Endometrium (tissue), 2 donors: ENCODE measurements at regions not wholly inside any gene's neighbourhood (a gene's known extent, or its start where the extent isn't known, plus 50 kb on each side); places are given as distances from the start of the nearest gene placed in this dataset.
"Not testable (repeated sequence)": the region's sequence is repeated elsewhere in the genome, so short reads cannot be mapped to it uniquely, and the experiment has no call there.

Experiments used
- FAIRE-seq: peaks from 2 replicates; lab custom pipeline; 2012; peaks lifted over from hg19 to GRCh38; lab: Jason Lieb, UNC
- donor health status: control.
- donor health status: control.

DNA sequence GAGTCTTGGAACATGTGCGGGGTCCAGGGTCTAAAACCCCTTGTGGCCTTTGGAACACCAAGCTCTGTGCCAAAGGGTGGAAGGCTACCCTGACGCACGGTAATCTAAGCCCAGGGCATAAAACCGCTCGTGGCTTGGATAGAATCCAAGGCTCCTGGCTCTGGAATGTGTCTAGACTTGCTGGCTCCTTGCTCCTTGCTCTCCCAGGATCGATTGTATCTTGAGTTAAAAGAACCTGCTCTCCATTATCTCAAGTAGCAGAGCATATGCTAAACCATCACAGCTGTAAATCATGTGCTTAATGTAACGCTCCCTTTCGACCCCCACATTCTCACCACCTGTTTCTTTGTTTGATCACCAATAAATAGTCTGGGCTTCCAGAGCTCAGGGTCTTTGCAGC, 50.3 kb downstream of the TLCD4 start:
- FAIRE-seq, result not testable (repeated sequence)

DNA sequence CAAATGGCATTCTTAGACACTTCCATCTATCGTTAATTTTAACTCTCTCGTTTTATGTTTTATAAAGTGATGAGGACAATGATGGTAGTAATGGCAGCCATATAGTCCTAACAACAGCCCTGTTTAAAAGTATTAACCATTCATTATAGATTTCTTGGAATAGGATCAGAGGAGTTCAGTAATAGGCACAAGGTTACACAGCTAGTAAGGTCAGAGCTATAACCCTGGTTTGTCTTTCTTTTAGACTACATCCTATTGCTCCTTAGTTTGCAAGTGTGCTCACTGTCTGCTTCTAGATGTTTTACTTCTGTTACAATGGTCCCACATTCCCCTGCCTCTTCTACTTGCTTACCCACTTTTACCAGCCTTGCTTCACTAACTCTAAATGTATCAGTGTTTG, 50.9 kb downstream of the TLCD4 start:
- no peak for FAIRE-seq

GRCh38 chr1:95168761-95169351, 51.7 kb downstream of the TLCD4 start:
- no peak for FAIRE-seq

DNA sequence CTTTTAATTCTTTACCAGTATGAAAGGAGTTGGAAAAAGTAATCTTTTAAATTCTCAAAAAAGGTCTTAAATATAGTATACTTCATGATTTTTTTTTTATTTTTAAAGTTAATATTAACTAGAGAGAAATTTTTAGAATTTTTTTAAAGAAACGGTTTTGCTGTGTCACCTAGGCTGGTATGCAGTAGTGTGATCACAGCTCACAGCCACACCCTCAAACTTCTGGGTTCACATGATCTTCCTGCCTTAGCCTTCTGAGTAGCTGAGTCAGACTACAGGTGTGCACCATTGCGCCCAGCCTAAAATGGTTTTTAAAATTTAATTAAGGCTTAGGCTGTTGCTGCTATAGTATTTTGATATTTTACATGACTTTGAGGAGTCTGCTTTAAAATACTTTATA, 52.4 kb downstream of the TLCD4 start:
- FAIRE-seq, result peak; percentile 54

DNA sequence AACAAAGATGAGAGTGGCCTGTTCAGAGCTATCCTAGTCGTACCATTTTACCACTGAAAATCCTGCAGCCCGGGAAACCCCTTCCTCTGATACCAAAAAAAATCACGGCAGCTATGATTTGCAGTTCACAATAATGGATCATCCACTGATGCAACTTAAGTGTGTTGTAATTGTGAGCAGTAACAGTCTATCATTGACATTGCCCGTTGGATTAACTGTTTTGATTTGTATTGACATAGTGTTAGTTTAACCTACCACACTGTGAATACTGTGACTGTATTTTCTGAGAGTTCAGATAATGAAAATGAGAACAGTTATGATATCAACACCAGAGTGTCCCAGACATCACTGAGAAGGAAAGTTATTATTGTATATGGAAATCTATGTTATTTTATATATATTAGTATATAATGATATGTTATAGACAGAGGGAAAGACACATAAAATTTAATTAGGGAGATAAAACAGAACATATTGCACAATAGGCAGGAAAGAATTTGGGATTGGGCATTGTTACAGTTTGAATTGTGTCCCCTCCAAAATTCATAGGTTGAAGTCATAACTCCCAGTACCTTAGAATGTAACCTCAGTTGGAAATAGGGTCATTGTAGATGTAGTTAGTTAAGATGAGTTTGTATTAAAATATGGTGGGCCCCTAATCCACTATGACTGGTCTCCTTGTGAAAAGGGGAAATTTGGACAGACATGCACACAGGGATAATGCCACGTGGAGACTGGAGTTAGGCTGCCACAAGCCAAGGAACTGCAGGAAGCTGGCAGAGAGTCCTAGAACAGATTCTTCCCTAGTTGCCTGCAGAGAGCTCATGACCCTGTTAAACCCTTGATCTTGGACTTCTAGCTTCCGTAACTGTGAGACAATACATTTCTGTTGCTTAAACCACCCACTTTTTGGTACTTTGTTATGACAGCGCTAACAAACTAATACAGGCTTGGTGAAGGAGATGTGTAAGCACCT, 54.4 kb downstream of the TLCD4 start:
- FAIRE-seq, result no peak

DNA sequence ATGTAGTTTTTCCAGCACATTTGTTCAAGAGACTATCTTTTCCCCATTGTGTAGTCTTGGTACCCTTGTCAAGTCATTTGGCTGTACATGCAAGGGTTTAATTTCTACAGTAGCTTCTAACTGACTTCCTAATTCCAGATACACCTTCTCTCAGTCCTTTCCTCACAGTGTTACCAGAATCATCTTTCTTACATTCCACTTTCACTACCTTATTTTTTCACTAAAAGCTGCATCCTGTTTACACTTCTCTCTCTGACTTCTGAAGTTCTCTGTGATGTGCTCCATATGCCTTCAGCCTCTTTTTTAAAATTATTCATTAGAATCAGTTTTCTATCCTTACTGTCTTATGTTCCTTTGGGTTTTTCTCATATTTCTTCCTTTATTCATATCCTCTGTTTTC, 57.1 kb upstream of the RWDD3 start:
- no peak for FAIRE-seq

GRCh38 chr1:95179205-95179986, 54.6 kb upstream of the RWDD3 start:
- FAIRE-seq, result no peak

- FAIRE-seq, result no peak
Observed at GRCh38 chr1:95180371-95180770, 53.6 kb upstream of the RWDD3 start.

- no peak for FAIRE-seq
Observed at GRCh38 chr1:95181096-95181495, 52.9 kb upstream of the RWDD3 start.

DNA sequence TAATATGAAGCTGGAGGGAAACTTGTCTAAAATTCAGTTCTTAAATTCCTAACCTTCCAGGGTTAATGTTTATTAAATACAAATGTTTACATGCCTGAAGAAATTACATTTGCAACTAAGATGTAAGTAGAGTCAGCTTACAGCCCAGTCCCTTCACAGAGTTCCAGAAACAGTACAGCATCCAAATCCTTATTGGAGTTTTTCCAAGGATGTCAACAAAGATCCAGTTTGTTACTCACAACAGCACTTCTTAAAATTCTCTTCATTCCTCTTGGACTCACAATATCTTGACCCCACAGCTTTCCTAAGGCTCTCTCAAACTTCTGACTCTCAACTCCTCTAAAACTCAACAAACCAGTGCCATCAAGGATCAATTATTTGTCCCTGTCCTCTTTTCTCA, 50.1 kb upstream of the RWDD3 start:
- no peak for FAIRE-seq
